ENCODE measurements at regions not wholly inside any gene's neighbourhood (a gene's known extent, or its start where the extent isn't known, plus 50 kb on each side); places are given as distances from the start of the nearest gene placed in this dataset.

GRCh38 chr9:3719286-3719685 is 193.5 kb upstream of the RFX3 start:
- TF ChIP-seq EZH2 (IDR thresholded peaks at IDR 0.05; ENCODE audit: borderline replicate concordance, low read length), result no peak
- TF ChIP-seq CTCF (conservative IDR thresholded peaks at IDR 0.05 in 1 of 2, IDR thresholded peaks at IDR 0.05 in 1 of 2; ENCODE audit: extremely low read depth in 1 of 2, insufficient read depth in 1 of 2, low read depth in 1 of 2, low read length in 2 of 2), result no peak

Measured in mammary epithelial cell (primary cell).